Sigmoid colon (tissue), 6 donors: ENCODE measurements at regions not wholly inside any gene's neighbourhood (a gene's known extent, or its start where the extent isn't known, plus 50 kb on each side); places are given as distances from the start of the nearest gene placed in this dataset.

ENCODE experiments used
- DNase-seq: peaks from one replicate; pipeline ENCODE4 v3.0.0-alpha.2; 2019
- H3K27ac ChIP-seq, 4 donors: fragments of 200-600 bp; sonication (generic); one replicate each; pipeline ENCODE4 v1.5.1; 2016 to 2019; ENCODE audit warnings: mild to moderate bottlenecking in 1 of 4
- H3K27me3 ChIP-seq, 3 donors: fragments of 200-600 bp; sonication (generic); one replicate each; pipeline ENCODE4 v1.5.1; 2019; ENCODE audit warnings: mild to moderate bottlenecking in 1 of 3
- H3K36me3 ChIP-seq, 4 donors: fragments of 200-600 bp; sonication (generic); one replicate each; pipeline ENCODE4 v1.5.1; 2016 to 2019
- H3K4me1 ChIP-seq, 4 donors: fragments of 200-600 bp; sonication (generic); one replicate each; pipeline ENCODE4 v1.5.1; 2017 to 2019
- H3K4me3 ChIP-seq, 4 donors: fragments of 200-600 bp; sonication (generic); one replicate each; pipeline ENCODE4 v1.5.1; 2017 to 2019; ENCODE audit warnings: mild to moderate bottlenecking in 2 of 4, moderate library complexity in 1 of 4
- H3K9me3 ChIP-seq, 4 donors: fragments of 200-600 bp in 3 of 4; sonication (generic) in 3 of 4; one replicate each; pipeline versions ENCODE4 v1.5.1 to v1.6.1; 2013 to 2019
- EP300 ChIP-seq, 4 donors: sonication (generic); formaldehyde crosslinking; IDR thresholded peaks; one replicate each; pipeline ENCODE4 v1.6.1; 2017; ENCODE audit warnings: antibody characterized with exemption in 4 of 4
- POLR2A ChIP-seq, 2 donors: fragments of 450-650 bp; IDR thresholded peaks; one replicate each; pipeline ENCODE4 v1.6.1; 2016; ENCODE audit warnings: antibody characterized with exemption in 2 of 2, mild to moderate bottlenecking in 2 of 2, moderate library complexity in 2 of 2
- POLR2AphosphoS5 ChIP-seq, 4 donors: sonication (generic); formaldehyde crosslinking; IDR thresholded peaks; one replicate each; pipeline ENCODE4 v1.6.1; 2017; ENCODE audit warnings: antibody characterized with exemption in 4 of 4
- WGBS, 2 donors: extraction: QIAGEN DNeasy Blood & Tissue Kit; methylation state at CpG; one replicate each; pipeline ENCODE4 v1.1.7; 2013; 5-methylcytosine and 5-hydroxymethylcytosine counted together
- intact Hi-C: fragments of 100-400 bp; cut with DNase I; formaldehyde crosslinking; loops from one replicate; pipeline ENCODE4 v1.15.1; 2023
- TF ChIP-seq, protein P1 (sequence below), 4 experiments: fragments of 450-650 bp in 3 of 4; fragments of 200-600 bp in 1 of 4; IDR thresholded peaks; one replicate each; pipeline ENCODE4 v1.5.1; 2016 to 2019; ENCODE audit warnings: antibody characterized with exemption in 4 of 4, mild to moderate bottlenecking in 3 of 4, moderate library complexity in 2 of 4
- donor health status: healthy with polysubstance abuse.
- donor health status: healthy.

DNA sequence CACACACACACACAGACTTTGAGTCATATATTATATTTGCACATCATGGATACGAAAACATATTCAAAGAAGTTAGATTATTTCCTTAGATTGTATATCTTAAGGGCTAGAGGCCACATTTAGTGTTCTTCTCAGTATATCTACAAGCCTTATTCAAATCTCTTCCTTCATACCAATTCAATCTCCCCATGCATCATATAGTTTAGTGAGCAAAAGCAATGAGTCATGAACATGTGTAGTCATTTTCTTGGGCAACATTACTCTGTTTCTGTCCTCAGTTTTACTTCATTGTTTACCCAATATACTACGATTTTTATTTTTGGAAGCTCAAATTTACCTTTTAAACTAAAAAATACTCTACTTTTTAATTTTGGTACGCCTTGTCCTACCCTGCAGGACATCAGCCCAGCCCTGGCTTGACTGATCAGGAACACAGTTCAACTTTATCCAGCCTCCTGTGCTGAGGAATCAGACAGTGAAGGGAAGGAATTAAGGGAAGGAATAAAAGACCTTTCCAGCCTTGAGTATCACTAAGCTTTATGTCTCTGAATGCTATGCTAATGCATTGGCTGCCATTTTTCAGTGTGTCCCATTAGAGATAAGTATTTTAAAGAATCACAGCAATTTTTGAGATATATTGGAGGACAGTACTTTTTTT is 101.7 kb upstream of the FST start:
- no peaks in the 10 kb centered on the region for H3K27me3 ChIP-seq
- TF ChIP-seq POLR2AphosphoS5 (IDR thresholded peaks at IDR 0.05) (no peak), POLR2A (IDR thresholded peaks at IDR 0.05) (no peak), EP300 (IDR thresholded peaks at IDR 0.05) (no peak)
- TF ChIP-seq, protein P1, sequence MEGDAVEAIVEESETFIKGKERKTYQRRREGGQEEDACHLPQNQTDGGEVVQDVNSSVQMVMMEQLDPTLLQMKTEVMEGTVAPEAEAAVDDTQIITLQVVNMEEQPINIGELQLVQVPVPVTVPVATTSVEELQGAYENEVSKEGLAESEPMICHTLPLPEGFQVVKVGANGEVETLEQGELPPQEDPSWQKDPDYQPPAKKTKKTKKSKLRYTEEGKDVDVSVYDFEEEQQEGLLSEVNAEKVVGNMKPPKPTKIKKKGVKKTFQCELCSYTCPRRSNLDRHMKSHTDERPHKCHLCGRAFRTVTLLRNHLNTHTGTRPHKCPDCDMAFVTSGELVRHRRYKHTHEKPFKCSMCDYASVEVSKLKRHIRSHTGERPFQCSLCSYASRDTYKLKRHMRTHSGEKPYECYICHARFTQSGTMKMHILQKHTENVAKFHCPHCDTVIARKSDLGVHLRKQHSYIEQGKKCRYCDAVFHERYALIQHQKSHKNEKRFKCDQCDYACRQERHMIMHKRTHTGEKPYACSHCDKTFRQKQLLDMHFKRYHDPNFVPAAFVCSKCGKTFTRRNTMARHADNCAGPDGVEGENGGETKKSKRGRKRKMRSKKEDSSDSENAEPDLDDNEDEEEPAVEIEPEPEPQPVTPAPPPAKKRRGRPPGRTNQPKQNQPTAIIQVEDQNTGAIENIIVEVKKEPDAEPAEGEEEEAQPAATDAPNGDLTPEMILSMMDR (IDR thresholded peaks at IDR 0.05): no peak
- H3K4me3 ChIP-seq: no peak overlapping the region
- no peaks in the 10 kb centered on the region for H3K9me3 ChIP-seq
- 75 to 78% methylated on average over 3 of the region's 3 CpGs for WGBS, 2 donors
- no peak for DNase-seq
- H3K36me3 ChIP-seq: no peaks in the 10 kb centered on the region
- no peak overlapping the region for H3K27ac ChIP-seq
- H3K4me1 ChIP-seq: no peaks in the 10 kb centered on the region
- intact Hi-C loops: no loop called here

- H3K27ac ChIP-seq: no peak overlapping the region
- no peak for DNase-seq
- no peak overlapping the region for H3K4me3 ChIP-seq
- no peaks in the 10 kb centered on the region for H3K27me3 ChIP-seq
- TF ChIP-seq POLR2AphosphoS5 (IDR thresholded peaks at IDR 0.05) (no peak), POLR2A (IDR thresholded peaks at IDR 0.05) (no peak), EP300 (IDR thresholded peaks at IDR 0.05) (no peak)
- TF ChIP-seq, protein P1 (IDR thresholded peaks at IDR 0.05): no peak
- no peaks in the 10 kb centered on the region for H3K36me3 ChIP-seq
- no peaks in the 10 kb centered on the region for H3K4me1 ChIP-seq
- 80 to 87% methylated on average over 3 of the region's 3 CpGs for WGBS, 2 donors
- intact Hi-C loops: no loop called here
- peaks cover 0 to 6% (median 1%) of the 10 kb centered on the region in 4 donors for H3K9me3 ChIP-seq
Observed at GRCh38 chr5:53386341-53386740, 94.1 kb upstream of the FST start.

- H3K36me3 ChIP-seq: no peaks in the 10 kb centered on the region
- no peak overlapping the region for H3K27ac ChIP-seq
- no peak overlapping the region for H3K4me3 ChIP-seq
- H3K4me1 ChIP-seq: no peaks in the 10 kb centered on the region
- H3K9me3 ChIP-seq: peaks cover 0 to 6% (median 1%) of the 10 kb centered on the region in 4 donors
- intact Hi-C loops: no loop called here
- DNase-seq: no peak
- H3K27me3 ChIP-seq: no peaks in the 10 kb centered on the region
- no peak for TF ChIP-seq EP300 (IDR thresholded peaks at IDR 0.05)
- TF ChIP-seq POLR2A (IDR thresholded peaks at IDR 0.05): no peak
Observed at GRCh38 chr5:53389093-53389492, 91.3 kb upstream of the FST start.

GRCh38 chr5:53392073-53392472 is 88.4 kb upstream of the FST start:
- Histone ChIP-seq H3K27me3 (no peaks in the 10 kb centered on the region), H3K36me3 (no peaks in the 10 kb centered on the region), H3K27ac (no peak overlapping the region), H3K4me1 (no peaks in the 10 kb centered on the region), H3K9me3 (peaks cover 0 to 6% (median 1%) of the 10 kb centered on the region in 4 donors), H3K4me3 (no peak overlapping the region)
- intact Hi-C loops: no loop called here
- TF ChIP-seq POLR2A (IDR thresholded peaks at IDR 0.05): no peak
- TF ChIP-seq, protein P1 (IDR thresholded peaks at IDR 0.05): no peak
- TF ChIP-seq EP300 (IDR thresholded peaks at IDR 0.05): no peak
- no peak for TF ChIP-seq POLR2AphosphoS5 (IDR thresholded peaks at IDR 0.05)
- DNase-seq: no peak
- 73 to 82% methylated on average over 2 of the region's 2 CpGs for WGBS, 2 donors

DNA sequence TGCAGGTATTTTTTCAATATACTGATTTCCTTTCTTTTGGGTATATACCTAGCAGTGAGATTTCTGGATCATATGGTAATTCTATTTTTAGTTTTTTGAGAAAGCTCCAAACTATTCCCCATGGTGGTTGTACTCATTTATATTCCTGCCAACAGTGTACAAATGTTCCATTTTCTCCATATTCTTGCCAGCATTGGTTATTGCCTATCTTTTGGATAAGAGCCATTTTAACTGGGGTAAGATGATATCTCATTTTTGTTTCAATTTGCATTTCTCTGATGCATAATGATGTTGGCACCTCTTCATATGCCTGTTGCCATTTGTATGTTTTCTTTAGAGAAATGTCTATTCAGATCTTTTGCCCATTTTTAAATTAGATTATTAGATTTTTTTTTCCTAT is 85.6 kb upstream of the FST start:
- Histone ChIP-seq H3K4me1 (no peaks in the 10 kb centered on the region), H3K27ac (no peak overlapping the region), H3K36me3 (no peaks in the 10 kb centered on the region), H3K4me3 (no peak overlapping the region), H3K27me3 (no peaks in the 10 kb centered on the region), H3K9me3 (peaks cover 0 to 2% (median 0%) of the 10 kb centered on the region in 4 donors)
- intact Hi-C loops: no loop called here
- DNase-seq: no peak
- TF ChIP-seq POLR2A (IDR thresholded peaks at IDR 0.05) (no peak), EP300 (IDR thresholded peaks at IDR 0.05) (no peak), POLR2AphosphoS5 (IDR thresholded peaks at IDR 0.05) (no peak)
- TF ChIP-seq, protein P1 (IDR thresholded peaks at IDR 0.05): no peak
